Superior temporal gyrus (tissue), 1 donor: ENCODE measurements at regions not wholly inside any gene's neighbourhood (a gene's known extent, or its start where the extent isn't known, plus 50 kb on each side); places are given as distances from the start of the nearest gene placed in this dataset.
"Not testable (repeated sequence)": the region's sequence is repeated elsewhere in the genome, so short reads cannot be mapped to it uniquely, and the experiment has no call there.

ENCODE experiments used
- DNase-seq: peaks from one replicate; pipeline ENCODE4 v3.0.0-alpha.2; 2016; ENCODE audit errors: extremely low spot score

DNA sequence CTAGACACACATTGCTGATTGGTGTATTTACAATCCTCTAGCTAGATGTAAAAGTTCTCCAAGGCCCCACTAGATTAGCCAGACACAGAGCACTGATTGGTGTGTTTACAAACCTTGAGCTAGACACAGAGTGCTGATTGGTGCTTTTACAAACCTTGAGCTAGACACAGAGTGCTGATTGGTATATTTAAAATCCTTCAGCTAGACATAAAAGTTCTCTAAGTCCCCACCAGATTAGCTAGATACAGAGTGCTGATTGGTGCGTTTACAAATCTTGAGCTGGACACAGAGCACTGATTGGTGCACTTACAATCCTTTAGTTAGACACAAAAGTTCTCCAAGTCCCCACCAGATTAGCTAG lies 63.8 kb upstream of the DDHD1 start:
- DNase-seq: not testable (repeated sequence)

DNA sequence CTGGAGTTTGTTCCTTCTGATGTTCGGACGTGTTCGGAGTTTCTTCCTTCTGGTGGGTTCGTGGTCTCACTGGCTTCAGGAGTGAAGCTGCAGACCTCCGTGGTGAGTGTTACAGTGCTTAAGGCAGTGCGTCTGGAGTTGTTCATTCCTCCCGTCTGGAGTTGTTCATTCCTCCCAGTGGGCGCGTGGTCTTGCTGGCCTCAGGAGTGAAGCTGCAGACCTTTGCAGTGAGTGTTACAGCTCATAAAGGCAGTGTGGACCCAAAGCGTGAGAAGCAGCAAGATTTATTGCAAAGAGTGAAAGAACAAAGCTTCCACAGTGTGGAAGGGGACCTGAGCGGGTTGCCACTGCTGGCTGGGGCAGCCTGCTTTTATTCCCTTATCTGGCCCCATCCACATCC lies 63.4 kb upstream of the DDHD1 start:
- DNase-seq: not testable (repeated sequence)

DNA sequence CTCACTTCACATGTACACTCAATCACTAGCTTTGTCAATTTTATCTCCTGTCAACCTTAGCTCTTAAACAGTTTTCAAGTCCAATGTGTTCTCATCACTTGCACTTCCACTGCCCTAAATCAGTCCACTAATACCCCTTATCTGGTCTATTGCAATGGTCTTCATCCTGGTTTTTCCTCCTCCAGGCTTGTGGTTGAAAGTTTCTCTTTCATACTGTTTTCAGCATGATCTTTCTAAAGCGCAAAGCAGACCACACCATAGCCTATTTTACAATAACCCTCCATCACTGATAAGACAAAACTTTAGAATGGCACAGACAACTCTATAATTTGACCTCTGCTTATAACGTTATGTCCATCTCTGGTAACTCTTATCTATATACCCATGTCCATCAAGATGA lies 62.0 kb upstream of the DDHD1 start:
- no peak for DNase-seq

DNA sequence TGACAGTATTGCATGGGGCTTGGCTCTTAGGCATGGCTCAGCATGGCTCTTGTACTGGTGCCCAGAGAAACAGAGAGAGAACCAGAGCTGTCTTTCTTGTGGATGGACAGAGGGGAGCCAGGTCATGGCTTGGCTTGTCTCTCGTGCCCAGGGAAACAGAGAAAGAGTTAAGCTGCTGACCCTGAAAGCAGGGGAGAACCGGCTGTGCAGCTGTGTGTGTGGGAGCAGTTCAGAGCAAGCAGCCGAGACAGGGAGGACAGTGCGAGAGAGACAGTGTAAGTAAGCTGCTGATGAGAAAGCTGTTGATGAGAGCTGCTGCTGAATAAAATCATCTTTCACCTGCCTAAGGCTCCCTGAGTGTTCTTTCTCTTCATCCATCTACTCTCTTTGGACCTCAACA lies 61.3 kb upstream of the DDHD1 start:
- DNase-seq: no peak

DNA sequence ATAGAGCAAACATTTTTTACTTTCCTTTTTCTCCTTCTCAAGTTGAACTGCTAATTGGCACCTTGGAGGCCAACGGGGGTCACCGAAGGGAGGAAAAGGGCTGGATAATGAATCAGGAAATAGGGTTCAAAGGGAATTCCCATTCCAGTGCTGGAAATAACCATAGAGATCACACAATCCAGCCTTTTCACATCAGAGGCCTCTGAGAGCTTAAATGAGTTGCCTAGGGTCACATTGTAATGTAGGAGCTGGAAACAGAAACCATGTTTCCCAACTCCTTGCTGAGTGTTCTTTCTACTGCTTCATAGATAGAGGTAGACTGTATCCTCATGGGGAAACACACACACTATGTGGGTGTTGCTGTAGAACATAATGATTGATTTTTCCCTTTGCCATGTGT lies 60.6 kb upstream of the DDHD1 start:
- no peak for DNase-seq

DNA sequence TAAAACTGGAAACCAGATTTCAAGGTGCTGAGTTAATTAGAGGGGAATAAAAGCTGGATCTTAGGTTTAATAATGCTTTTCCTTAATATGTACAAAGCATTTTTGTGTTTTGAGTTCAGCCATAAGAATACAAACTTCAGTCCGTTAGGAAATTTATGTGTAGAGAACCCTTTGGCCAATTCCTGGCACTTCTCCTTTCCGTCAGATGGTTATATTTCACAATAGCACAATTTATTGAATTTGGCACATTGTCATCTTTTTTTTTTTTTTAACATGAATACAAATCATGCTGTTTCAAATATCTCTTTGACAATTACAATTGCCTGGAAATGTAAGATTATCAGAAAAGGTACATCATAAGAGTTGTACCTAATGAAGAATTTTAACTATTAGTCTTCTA lies 56.2 kb upstream of the DDHD1 start:
- DNase-seq: peak; percentile 72
